Fibroblast of mammary gland (primary cell): ENCODE measurements at regions not wholly inside any gene's neighbourhood (a gene's known extent, or its start where the extent isn't known, plus 50 kb on each side); places are given as distances from the start of the nearest gene placed in this dataset.

Source experiments
- DNase-seq: peaks from one replicate; pipeline ENCODE4 v3.0.0-alpha.2; 2010; ENCODE audit warnings: low read depth
- H3K4me3 ChIP-seq: 2 replicates; pipeline ENCODE4 v1.5.1; 2011; ENCODE audit warnings: low read depth, mild to moderate bottlenecking, low read length, moderate library complexity; ENCODE audit not compliant: control insufficient read depth
- CTCF ChIP-seq: conservative IDR thresholded peaks from 2 replicates; pipeline ENCODE4 v1.5.1; 2011; ENCODE audit warnings: low read depth, low read length, inconsistent platforms; ENCODE audit not compliant: control insufficient read depth, insufficient read depth

GRCh38 chr10:117668327-117669008, 125.9 kb downstream of the EMX2 start:
- no peak for DNase-seq
- no peak for TF ChIP-seq CTCF
- H3K4me3 ChIP-seq = no peak overlapping the region

GRCh38 chr10:117669122-117669521, 126.6 kb downstream of the EMX2 start:
- H3K4me3 ChIP-seq = no peak overlapping the region
- no peak for DNase-seq
- no peak for TF ChIP-seq CTCF

- no peak overlapping the region for H3K4me3 ChIP-seq
- no peak for DNase-seq
- no peak for TF ChIP-seq CTCF
These were observed 127.8 kb downstream of the EMX2 start for GRCh38 chr10:117670116-117670904.

- H3K4me3 ChIP-seq = no peak overlapping the region
- no peak for TF ChIP-seq CTCF
- DNase-seq = peak; percentile 10
These were observed 130.9 kb downstream of the EMX2 start for GRCh38 chr10:117673230-117674010.

- no peak for TF ChIP-seq CTCF
- DNase-seq = no peak
- no peak overlapping the region for H3K4me3 ChIP-seq
These were observed 131.7 kb downstream of the EMX2 start for GRCh38 chr10:117674201-117674600.

- no peak overlapping the region for H3K4me3 ChIP-seq
- no peak for DNase-seq
- no peak for TF ChIP-seq CTCF
These were observed 132.1 kb downstream of the EMX2 start for GRCh38 chr10:117674646-117675045.
